GM20000 (cell line): ENCODE measurements at regions not wholly inside any gene's neighbourhood (a gene's known extent, or its start where the extent isn't known, plus 50 kb on each side); places are given as distances from the start of the nearest gene placed in this dataset.

ENCODE experiments used
- DNase-seq: peaks from one replicate; pipeline ENCODE4 v3.0.0; 2012; ENCODE audit warnings: low spot score
- TF ChIP-seq, protein P1 (sequence below): IDR thresholded peaks from 2 replicates; pipeline ENCODE4 v1.5.1; 2012; ENCODE audit warnings: mild to moderate bottlenecking, control low read depth; ENCODE audit errors: extremely low read depth, missing control alignments

DNA sequence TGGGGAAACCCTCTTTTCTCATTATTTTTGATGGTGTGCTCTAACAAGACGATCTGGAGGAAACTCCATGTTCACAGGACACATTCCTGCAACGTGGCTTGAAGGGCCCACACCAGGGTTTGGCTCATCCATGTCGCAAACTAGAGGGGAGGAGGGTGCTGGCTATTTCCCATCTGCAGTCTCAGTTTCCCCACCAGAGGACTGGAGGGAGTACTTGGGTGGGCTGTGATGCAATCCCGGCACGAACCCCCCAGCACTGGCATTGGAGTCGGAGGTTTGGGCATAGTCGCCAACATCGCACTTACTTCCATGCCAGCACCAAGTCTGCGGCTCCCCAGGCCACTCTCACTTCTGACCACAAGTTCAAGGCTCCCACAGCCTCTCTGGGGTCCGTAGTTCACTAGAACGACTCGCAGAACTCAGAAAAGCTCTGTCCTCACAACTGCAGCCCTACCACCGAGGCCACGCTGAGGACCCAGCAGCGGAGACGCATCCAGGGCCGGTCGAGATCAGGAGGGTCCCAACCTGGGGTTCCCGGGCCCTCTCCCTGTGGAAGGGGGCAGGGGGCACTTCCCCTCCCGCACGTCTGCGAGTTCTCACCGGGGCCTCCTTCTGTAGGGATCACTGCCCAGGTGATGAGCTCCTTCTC, 165.6 kb upstream of the SOX1 start:
- no peak for DNase-seq
- TF ChIP-seq, protein P1, sequence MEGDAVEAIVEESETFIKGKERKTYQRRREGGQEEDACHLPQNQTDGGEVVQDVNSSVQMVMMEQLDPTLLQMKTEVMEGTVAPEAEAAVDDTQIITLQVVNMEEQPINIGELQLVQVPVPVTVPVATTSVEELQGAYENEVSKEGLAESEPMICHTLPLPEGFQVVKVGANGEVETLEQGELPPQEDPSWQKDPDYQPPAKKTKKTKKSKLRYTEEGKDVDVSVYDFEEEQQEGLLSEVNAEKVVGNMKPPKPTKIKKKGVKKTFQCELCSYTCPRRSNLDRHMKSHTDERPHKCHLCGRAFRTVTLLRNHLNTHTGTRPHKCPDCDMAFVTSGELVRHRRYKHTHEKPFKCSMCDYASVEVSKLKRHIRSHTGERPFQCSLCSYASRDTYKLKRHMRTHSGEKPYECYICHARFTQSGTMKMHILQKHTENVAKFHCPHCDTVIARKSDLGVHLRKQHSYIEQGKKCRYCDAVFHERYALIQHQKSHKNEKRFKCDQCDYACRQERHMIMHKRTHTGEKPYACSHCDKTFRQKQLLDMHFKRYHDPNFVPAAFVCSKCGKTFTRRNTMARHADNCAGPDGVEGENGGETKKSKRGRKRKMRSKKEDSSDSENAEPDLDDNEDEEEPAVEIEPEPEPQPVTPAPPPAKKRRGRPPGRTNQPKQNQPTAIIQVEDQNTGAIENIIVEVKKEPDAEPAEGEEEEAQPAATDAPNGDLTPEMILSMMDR = no peak

DNA sequence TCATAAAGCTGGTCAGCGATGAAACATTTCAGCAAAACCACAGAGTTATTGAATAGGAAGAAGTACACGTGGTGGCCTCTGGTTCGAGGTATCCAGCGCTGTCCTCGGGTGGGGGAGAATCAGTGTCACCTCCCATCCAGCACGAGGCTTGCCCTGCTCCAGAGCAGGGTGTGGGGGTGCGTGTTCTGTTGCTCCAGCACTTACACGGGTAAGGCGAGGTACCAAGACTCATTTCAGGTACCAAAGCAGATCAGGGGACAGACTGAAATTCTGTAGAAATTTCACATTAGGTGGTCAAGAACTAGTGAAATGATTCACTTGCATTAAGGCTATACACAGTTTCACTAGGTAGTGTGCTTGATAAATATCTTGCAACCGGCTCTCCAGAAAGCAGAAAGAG, 164.2 kb upstream of the SOX1 start:
- TF ChIP-seq, protein P1 = no peak

DNA sequence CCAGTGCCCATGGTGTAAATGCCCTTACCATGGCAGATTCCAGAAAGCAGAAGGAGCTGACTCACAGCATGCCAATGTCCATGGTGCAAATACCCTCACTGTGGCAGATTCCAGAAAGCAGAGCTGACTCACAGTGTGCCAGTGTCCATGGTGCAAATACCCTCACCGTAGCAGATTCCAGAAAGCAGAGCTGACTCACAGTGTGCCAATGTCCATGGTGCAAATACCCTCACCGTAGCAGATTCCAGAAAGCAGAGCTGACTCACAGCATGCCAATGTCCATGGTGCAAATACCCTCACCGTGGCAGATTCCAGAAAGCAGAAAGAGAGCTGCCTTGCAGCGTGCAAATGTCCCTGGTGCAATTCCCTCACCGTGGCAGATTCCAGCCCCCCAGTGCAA, 163.8 kb upstream of the SOX1 start:
- TF ChIP-seq, protein P1 = no peak
- DNase-seq = no peak

More for the DNA sequence above, 164.2 kb upstream of the SOX1 start:
- DNase-seq = no peak

DNA sequence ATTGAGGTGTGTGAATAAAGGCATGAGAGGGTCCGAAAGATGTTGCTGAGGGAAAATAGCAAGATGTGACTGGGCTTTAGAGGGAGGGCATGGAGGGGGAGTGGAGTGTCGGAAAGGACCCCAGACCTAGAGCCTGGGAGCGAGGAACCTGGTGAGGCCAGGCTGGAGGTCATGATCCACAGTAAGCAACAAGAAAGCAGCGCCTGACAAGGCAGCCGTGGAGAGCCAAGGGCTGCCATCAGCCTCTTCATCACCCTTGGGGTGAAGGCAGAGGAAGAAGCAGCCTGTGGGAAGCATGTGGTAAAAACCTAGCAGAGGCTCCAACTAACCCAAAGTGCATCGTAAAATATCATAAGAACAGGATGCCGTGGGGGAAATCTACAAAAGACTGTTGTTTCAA, 162.8 kb upstream of the SOX1 start:
- DNase-seq = no peak

DNA sequence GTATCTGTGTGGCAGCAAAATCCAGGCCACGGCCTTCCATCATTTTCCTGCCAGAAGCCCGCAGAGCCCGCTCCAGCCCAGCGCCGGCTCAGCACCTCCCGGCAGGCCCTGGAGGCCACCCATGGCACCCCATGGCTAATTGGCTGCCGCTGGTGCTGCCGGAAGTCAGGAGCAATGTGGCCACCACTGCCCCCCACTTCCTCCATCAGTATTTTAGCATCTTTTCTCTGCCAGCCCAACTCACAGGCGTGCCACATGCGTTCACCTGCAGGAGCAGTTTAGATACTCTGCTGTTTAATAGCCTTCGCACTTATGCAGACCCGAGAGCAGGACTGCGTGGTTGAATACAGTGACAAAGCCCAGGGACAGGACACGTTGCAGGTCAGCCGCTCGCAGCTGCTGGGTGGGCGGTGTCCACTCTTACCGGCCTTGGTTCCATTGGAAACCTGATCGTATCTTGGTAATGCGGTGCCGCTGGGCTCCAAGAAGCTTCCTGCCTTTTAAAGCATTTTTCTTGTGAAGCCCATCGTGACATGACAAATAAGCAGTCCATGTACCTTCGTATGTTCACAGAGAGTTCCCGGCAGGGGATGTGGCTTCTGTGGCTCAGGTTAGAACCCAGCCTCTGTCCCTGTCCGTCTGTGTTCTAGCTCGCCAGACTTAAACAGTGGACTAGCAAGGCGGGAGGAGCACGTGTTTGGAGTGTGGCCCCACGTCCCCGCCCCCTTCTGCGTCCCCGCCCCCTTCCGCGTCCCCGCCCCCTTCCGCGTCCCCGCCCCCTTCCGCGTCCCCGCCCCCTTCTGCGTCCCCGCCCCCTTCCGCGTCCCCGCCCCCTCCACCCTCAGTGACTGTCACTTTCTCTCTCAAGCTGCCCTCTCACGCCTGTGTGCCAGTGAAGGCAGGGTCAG, 162.0 kb upstream of the SOX1 start:
- DNase-seq = no peak
- TF ChIP-seq, protein P1 = no peak

More for the DNA sequence above, 162.8 kb upstream of the SOX1 start:
- TF ChIP-seq, protein P1 = no peak

GRCh38 chr13:111905609-111905945, 161.4 kb upstream of the SOX1 start:
- no peak for DNase-seq
- TF ChIP-seq, protein P1 = no peak

DNA sequence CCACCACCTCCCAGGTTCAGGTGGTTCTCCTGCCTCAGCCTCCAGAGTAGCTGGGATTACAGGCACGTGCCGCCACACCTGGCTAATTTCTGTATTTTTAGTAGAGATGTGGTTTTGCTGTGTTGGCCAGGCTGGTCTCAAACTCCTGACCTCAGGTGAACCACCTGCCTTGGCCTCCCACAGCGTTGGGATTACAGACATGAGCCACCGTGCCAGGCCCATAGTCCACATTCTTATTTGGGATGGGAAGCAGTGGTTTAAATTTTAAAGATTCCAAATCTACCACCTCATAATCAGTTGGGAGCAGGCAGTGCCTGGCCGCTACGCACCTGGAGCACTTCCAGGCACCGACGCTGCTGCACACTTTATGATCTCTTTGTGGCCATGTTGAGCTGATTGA, 160.6 kb upstream of the SOX1 start:
- DNase-seq = no peak
- TF ChIP-seq, protein P1 = no peak
